DOHH2 (cell line): ENCODE measurements at regions not wholly inside any gene's neighbourhood (a gene's known extent, or its start where the extent isn't known, plus 50 kb on each side); places are given as distances from the start of the nearest gene placed in this dataset.

ENCODE experiments used
- H3F3A ChIP-seq: fragments of 200-600 bp; sonication (generic), shearing (Covaris generic); 2 replicates; pipeline ENCODE4 v1.6.0; 2016; ENCODE audit warnings: antibody characterized with exemption, mild to moderate bottlenecking; ENCODE audit not compliant: control insufficient read depth, insufficient read depth
- H3K27ac ChIP-seq: fragments of 200-600 bp; sonication (generic); 2 replicates; pipeline ENCODE4 v1.5.1; 2014; ENCODE audit warnings: low read depth, mild to moderate bottlenecking, low read length, moderate library complexity
- H3K27me3 ChIP-seq: fragments of 200-600 bp; sonication (generic); 2 replicates; pipeline ENCODE4 v1.6.1; 2014; ENCODE audit warnings: mild to moderate bottlenecking, low read length, mixed read lengths; ENCODE audit not compliant: control insufficient read depth
- H3K36me3 ChIP-seq: fragments of 200-600 bp; sonication (generic); 2 replicates; pipeline ENCODE4 v1.6.1; 2014; ENCODE audit warnings: mild to moderate bottlenecking, low read length, moderate library complexity, mixed read lengths; ENCODE audit not compliant: control insufficient read depth
- H3K4me1 ChIP-seq: fragments of 200-600 bp; sonication (generic); 2 replicates; pipeline ENCODE4 v1.6.1; 2014; ENCODE audit warnings: mild to moderate bottlenecking, low read length, mixed read lengths; ENCODE audit not compliant: control insufficient read depth
- H3K4me2 ChIP-seq: fragments of 200-600 bp; sonication (generic); 2 replicates; pipeline ENCODE4 v1.6.0; 2014; ENCODE audit warnings: mild to moderate bottlenecking, low read length, moderate library complexity
- H3K4me3 ChIP-seq: fragments of 200-600 bp; sonication (generic); 2 replicates; pipeline ENCODE4 v1.5.1; 2014; ENCODE audit warnings: mild to moderate bottlenecking, low read length, mixed read lengths
- H3K79me2 ChIP-seq: fragments of 200-600 bp; sonication (generic); 2 replicates; pipeline ENCODE4 v1.6.1; 2014; ENCODE audit warnings: mild to moderate bottlenecking, low read length, mixed read lengths; ENCODE audit not compliant: control insufficient read depth
- H3K9me2 ChIP-seq: fragments of 200-600 bp; sonication (generic); replicated peaks from 2 replicates; pipeline ENCODE4 v1.6.1; 2014; ENCODE audit warnings: mild to moderate bottlenecking, low read length, mixed read lengths; ENCODE audit not compliant: control insufficient read depth
- H3K9me3 ChIP-seq: fragments of 200-600 bp; sonication (generic); 2 replicates; pipeline ENCODE4 v1.6.1; 2014; ENCODE audit warnings: antibody characterized with exemption, low read length, mixed read lengths; ENCODE audit not compliant: control insufficient read depth, insufficient read depth
- H4K20me1 ChIP-seq: fragments of 200-600 bp; sonication (generic); 2 replicates; pipeline ENCODE4 v1.6.0; 2014; ENCODE audit warnings: low read depth, mild to moderate bottlenecking, antibody characterized with exemption, low read length, moderate library complexity; ENCODE audit not compliant: control insufficient read depth, insufficient read depth
- CTCF ChIP-seq: fragments of 200-600 bp; sonication (generic); IDR thresholded peaks from one replicate; pipeline ENCODE4 v1.5.1; 2014; ENCODE audit warnings: antibody characterized with exemption, mild to moderate bottlenecking, low read depth, low read length; ENCODE audit not compliant: poor library complexity, severe bottlenecking
- EZH2phosphoT487 ChIP-seq: fragments of 200-600 bp; sonication (generic); IDR thresholded peaks from 2 replicates; pipeline ENCODE4 v1.6.1; 2017; ENCODE audit warnings: borderline replicate concordance, mild to moderate bottlenecking, antibody characterized with exemption, low read length, moderate library complexity, mixed read lengths

- H3K79me2 ChIP-seq: no peaks in the 10 kb centered on the region
- 0 out of 2 replicates have a peak, but pooled peaks cover 5% of the 10 kb centered on the region for H3K4me1 ChIP-seq
- no peak for TF ChIP-seq CTCF
- no peak for TF ChIP-seq EZH2phosphoT487
Measured at GRCh38 chr5:164688437-164688836, 1183.0 kb downstream of the MAT2B start.

GRCh38 chr5:164708831-164709230 lies 1203.4 kb downstream of the MAT2B start:
- Histone ChIP-seq H3K9me2 (no peaks in the 10 kb centered on the region), H4K20me1 (no peaks in the 10 kb centered on the region), H3K9me3 (no peaks in the 10 kb centered on the region), H3K79me2 (no peaks in the 10 kb centered on the region), H3K36me3 (no peaks in the 10 kb centered on the region), H3K27ac (no peak overlapping the region), H3K27me3 (no peaks in the 10 kb centered on the region), H3F3A (no peaks in the 10 kb centered on the region), H3K4me3 (no peak overlapping the region), H3K4me2 (no peak overlapping the region), H3K4me1 (no peaks in the 10 kb centered on the region)
- no peak for TF ChIP-seq CTCF
- TF ChIP-seq EZH2phosphoT487: no peak

More at GRCh38 chr5:164688437-164688836, 1183.0 kb downstream of the MAT2B start:
- Histone ChIP-seq H3K27me3 (no peaks in the 10 kb centered on the region), H4K20me1 (no peaks in the 10 kb centered on the region), H3K4me2 (no peak overlapping the region), H3K36me3 (no peaks in the 10 kb centered on the region), H3K27ac (no peak overlapping the region), H3K4me3 (no peak overlapping the region), H3F3A (no peaks in the 10 kb centered on the region), H3K9me3 (no peaks in the 10 kb centered on the region), H3K9me2 (no peaks in the 10 kb centered on the region)

- H3K27me3 ChIP-seq: no peaks in the 10 kb centered on the region
- H3K9me2 ChIP-seq: no peaks in the 10 kb centered on the region
- no peaks in the 10 kb centered on the region for H3K36me3 ChIP-seq
- no peaks in the 10 kb centered on the region for H3K9me3 ChIP-seq
- no peak overlapping the region for H3K4me2 ChIP-seq
- TF ChIP-seq EZH2phosphoT487 (no peak), CTCF (no peak)
- H3K27ac ChIP-seq: no peak overlapping the region
- no peaks in the 10 kb centered on the region for H3K79me2 ChIP-seq
- H3K4me3 ChIP-seq: no peak overlapping the region
- H3K4me1 ChIP-seq: no peaks in the 10 kb centered on the region
- H4K20me1 ChIP-seq: no peaks in the 10 kb centered on the region
- H3F3A ChIP-seq: no peaks in the 10 kb centered on the region
Measured at GRCh38 chr5:164713682-164714081, 1208.3 kb downstream of the MAT2B start.
